H1 (cell line): ENCODE measurements at regions not wholly inside any gene's neighbourhood (a gene's known extent, or its start where the extent isn't known, plus 50 kb on each side); places are given as distances from the start of the nearest gene placed in this dataset.
"Not testable (repeated sequence)": the region's sequence is repeated elsewhere in the genome, so short reads cannot be mapped to it uniquely, and the experiment has no call there.

Source experiments
- CTCF ChIA-PET: fragments of 300-600 bp; sonication (Branson Sonifier 250); formaldehyde crosslinking; loops from one replicate; lab custom pipeline; 2021; ENCODE audit not compliant: partially characterized antibody; lab: Charles Lee
- POLR2A ChIA-PET: fragments of 300-600 bp; sonication (Branson Sonifier 250); formaldehyde crosslinking; loops from one replicate; lab custom pipeline; 2021; ENCODE audit warnings: inconsistent platforms; ENCODE audit not compliant: partially characterized antibody; lab: Charles Lee
- DNase-seq, 2 experiments: peaks; one replicate each; pipeline versions ENCODE4 v3.0.0 to v3.0.0-alpha.2; 2010 to 2022; ENCODE audit warnings: low spot score in 2 of 2, low read depth in 1 of 2, mixed read lengths in 1 of 2
- FAIRE-seq: peaks from 2 replicates; lab custom pipeline; 2011; peaks lifted over from hg19 to GRCh38; lab: Jason Lieb, UNC
- H2AFZ ChIP-seq: 2 replicates; pipeline ENCODE4 v1.8.1; 2012; ENCODE audit warnings: low read length, inconsistent platforms
- H2AK5ac ChIP-seq: 2 replicates; pipeline ENCODE4 v1.6.1; 2013; ENCODE audit warnings: low read depth, low read length
- H2BK120ac ChIP-seq: replicated peaks from 2 replicates; pipeline ENCODE3; 2013; ENCODE audit warnings: low read depth, low read length, inconsistent platforms
- H2BK12ac ChIP-seq: 2 replicates; pipeline ENCODE4 v1.6.1; 2013; ENCODE audit warnings: low read depth, low read length
- H2BK15ac ChIP-seq: 2 replicates; pipeline ENCODE4 v1.6.1; 2013; ENCODE audit warnings: low read length
- H2BK20ac ChIP-seq: 2 replicates; pipeline ENCODE4 v1.6.1; 2013; ENCODE audit warnings: low read length
- H2BK5ac ChIP-seq: 2 replicates; pipeline ENCODE4 v1.6.1; 2013; ENCODE audit warnings: low read depth, low read length
- H3K14ac ChIP-seq: 2 replicates; pipeline ENCODE4 v1.6.1; 2013; ENCODE audit warnings: inconsistent platforms; ENCODE audit not compliant: insufficient read length
- H3K18ac ChIP-seq: 2 replicates; pipeline ENCODE4 v1.6.1; 2013; ENCODE audit warnings: low read length; ENCODE audit errors: extremely low read depth
- H3K23ac ChIP-seq: 2 replicates; pipeline ENCODE4 v1.6.1; 2013; ENCODE audit warnings: inconsistent platforms; ENCODE audit not compliant: insufficient read length
- H3K23me2 ChIP-seq: 2 replicates; pipeline ENCODE4 v1.6.1; 2013; ENCODE audit warnings: low read depth, low read length
- H3K27ac ChIP-seq: 2 replicates; pipeline ENCODE4 v1.6.1; 2011; ENCODE audit warnings: low read depth, low read length, inconsistent platforms
- H3K27me3 ChIP-seq, 4 experiments: replicated peaks in 1 of 4; 1 replicate in 1 of 4; 2 replicates in 3 of 4; pipeline versions ENCODE4 v1.6.1 to v1.8.1; 2011 to 2013; ENCODE audit warnings: low read length in 3 of 4, mild to moderate bottlenecking in 3 of 4, inconsistent platforms in 2 of 4, mixed read lengths in 2 of 4, moderate library complexity in 1 of 4; ENCODE audit not compliant: control insufficient read depth in 3 of 4, insufficient read depth in 3 of 4; ENCODE audit errors: extremely low read depth in 1 of 4
- H3K36me3 ChIP-seq, 4 experiments: 2 replicates each; pipeline versions ENCODE4 v1.6.1 to v1.8.1; 2011 to 2013; ENCODE audit warnings: mild to moderate bottlenecking in 4 of 4, low read length in 3 of 4, moderate library complexity in 2 of 4, control low read depth in 1 of 4, inconsistent platforms in 1 of 4; ENCODE audit not compliant: insufficient read depth in 4 of 4, control insufficient read depth in 2 of 4
- H3K4ac ChIP-seq: replicated peaks from 2 replicates; pipeline ENCODE3; 2013; ENCODE audit warnings: low read length, low read depth, mixed read lengths, inconsistent platforms; ENCODE audit not compliant: insufficient read length
- H3K4me1 ChIP-seq, 4 experiments: replicated peaks in 1 of 4; 1 replicate in 1 of 4; 2 replicates in 3 of 4; pipeline versions ENCODE4 v1.6.1 to v1.8.1; 2011 to 2013; ENCODE audit warnings: low read length in 3 of 4, inconsistent platforms in 2 of 4, mixed read lengths in 1 of 4; ENCODE audit not compliant: insufficient read depth in 4 of 4, control insufficient read depth in 3 of 4
- H3K4me2 ChIP-seq, 2 experiments: 2 replicates each; pipeline versions ENCODE4 v1.6.1 to v1.8.1; 2011 to 2013; ENCODE audit warnings: low read depth in 2 of 2, low read length in 2 of 2, control low read depth in 1 of 2, inconsistent platforms in 1 of 2, mild to moderate bottlenecking in 1 of 2; ENCODE audit not compliant: insufficient read depth in 1 of 2
- H3K4me3 ChIP-seq, 4 experiments: fragments of 200-600, 300-600 bp in 1 of 4; sonication (generic), shearing (Covaris generic), sonication (Bioruptor Twin) in 1 of 4; 2 replicates each; pipeline versions ENCODE4 v1.5.1 to v1.8.1; 2011 to 2016; ENCODE audit warnings: low read length in 4 of 4, low read depth in 3 of 4, control low read depth in 2 of 4, inconsistent platforms in 2 of 4, mild to moderate bottlenecking in 2 of 4, mixed read lengths in 1 of 4, moderate library complexity in 1 of 4; ENCODE audit not compliant: insufficient read depth in 2 of 4; ENCODE audit errors: extremely low read depth in 1 of 4
- H3K56ac ChIP-seq: replicated peaks from 2 replicates; pipeline ENCODE3; 2013; ENCODE audit warnings: low read depth, mild to moderate bottlenecking, mixed read lengths, low read length, inconsistent platforms; ENCODE audit not compliant: insufficient read length
- H3K79me1 ChIP-seq: 2 replicates; pipeline ENCODE4 v1.6.1; 2013; ENCODE audit warnings: low read depth, low read length, control low read depth
- H3K79me2 ChIP-seq, 2 experiments: 2 replicates each; pipeline versions ENCODE4 v1.6.1 to v1.8.1; 2012 to 2013; ENCODE audit warnings: low read length in 2 of 2, mild to moderate bottlenecking in 2 of 2, inconsistent platforms in 1 of 2; ENCODE audit not compliant: insufficient read depth in 2 of 2, control insufficient read depth in 1 of 2
- H3K9ac ChIP-seq, 4 experiments: replicated peaks in 1 of 4; 1 replicate in 1 of 4; 2 replicates in 3 of 4; pipeline versions ENCODE4 v1.6.1 to v1.8.1; 2011 to 2013; ENCODE audit warnings: low read depth in 3 of 4, low read length in 3 of 4, control low read depth in 2 of 4, mild to moderate bottlenecking in 2 of 4, moderate library complexity in 2 of 4, inconsistent platforms in 1 of 4; ENCODE audit errors: extremely low read depth in 1 of 4
- H3K9me3 ChIP-seq, 2 experiments: 2 replicates each; pipeline versions ENCODE4 v1.6.1 to v1.8.1; 2012 to 2013; ENCODE audit warnings: mild to moderate bottlenecking in 2 of 2, moderate library complexity in 2 of 2, control low read depth in 1 of 2, inconsistent platforms in 1 of 2, low read depth in 1 of 2, low read length in 1 of 2, mixed read lengths in 1 of 2; ENCODE audit not compliant: insufficient read depth in 2 of 2
- H4K20me1 ChIP-seq, 2 experiments: replicated peaks in 1 of 2; 2 replicates each; pipeline versions ENCODE3 to v1.8.1; 2011 to 2013; ENCODE audit warnings: inconsistent platforms in 2 of 2, low read length in 2 of 2, mild to moderate bottlenecking in 1 of 2; ENCODE audit not compliant: insufficient read depth in 2 of 2, control insufficient read depth in 1 of 2
- H4K5ac ChIP-seq: 2 replicates; pipeline ENCODE4 v1.6.1; 2013; ENCODE audit warnings: low read length, low read depth, mixed read lengths, inconsistent platforms; ENCODE audit not compliant: insufficient read length
- H4K8ac ChIP-seq: 2 replicates; pipeline ENCODE4 v1.8.0; 2013; ENCODE audit warnings: mild to moderate bottlenecking, moderate library complexity, low read length, inconsistent platforms; ENCODE audit not compliant: insufficient read depth; ENCODE audit errors: extremely low read depth
- H4K91ac ChIP-seq: replicated peaks from 2 replicates; pipeline ENCODE3; 2013; ENCODE audit warnings: low read length, mixed read lengths, inconsistent platforms; ENCODE audit not compliant: insufficient read length
- WGBS, 2 experiments: shearing (Covaris generic) in 1 of 2; methylation state at CpG; one replicate each; pipeline versions ENCODE4 v1.1.6 to v1.1.7; 2013 to 2015; ENCODE audit warnings: low lambda C conversion rate in 2 of 2, mixed read lengths in 2 of 2, inconsistent platforms in 1 of 2, low coverage in 1 of 2, missing lambda C conversion rate in 1 of 2; ENCODE audit not compliant: insufficient replicate concordance in 2 of 2, insufficient coverage in 1 of 2, insufficient read length in 1 of 2; ENCODE audit errors: extremely low coverage in 1 of 2, missing lambda C conversion rate in 1 of 2; 5-methylcytosine and 5-hydroxymethylcytosine counted together

- FAIRE-seq, H3K27me3 ChIP-seq, H3K9ac ChIP-seq, H4K5ac ChIP-seq, H3K4ac ChIP-seq, H3K14ac ChIP-seq, H3K4me1 ChIP-seq, H2BK15ac ChIP-seq, H3K23me2 ChIP-seq, H4K8ac ChIP-seq, H2BK20ac ChIP-seq, H3K56ac ChIP-seq, H3K4me2 ChIP-seq, H2BK5ac ChIP-seq, DNase-seq, H3K9me3 ChIP-seq, H3K36me3 ChIP-seq, H2AFZ ChIP-seq, H4K20me1 ChIP-seq, H3K18ac ChIP-seq, H3K27ac ChIP-seq, H3K79me2 ChIP-seq, H2BK12ac ChIP-seq, H2AK5ac ChIP-seq, H2BK120ac ChIP-seq, H3K23ac ChIP-seq, POLR2A ChIA-PET, H3K79me1 ChIP-seq, H3K4me3 ChIP-seq, H4K91ac ChIP-seq: not testable (repeated sequence)
- 84% methylated on average over 6 of the region's 6 CpGs; no CpG with 5 or more reads in 1 of the 2 experiments for WGBS, 2 experiments
- CTCF ChIA-PET: interaction anchor here (1.6 to 2.9 kb wide), 2 partner anchors 10 to 59 kb away, joined by 4 to 20 read pairs; no protein-coding TSS in a partner anchor
Measured at GRCh38 chr15:75792236-75792635, 51.0 kb upstream of the UBE2Q2 start.
